Type B pancreatic cell (in vitro differentiated cells): ENCODE measurements at regions not wholly inside any gene's neighbourhood (a gene's known extent, or its start where the extent isn't known, plus 50 kb on each side); places are given as distances from the start of the nearest gene placed in this dataset.

Experiments used
- DNase-seq: peaks from one replicate; pipeline ENCODE4 v3.0.0; 2021; ENCODE audit warnings: mixed read lengths; ENCODE audit not compliant: unreplicated experiment; ENCODE audit errors: extremely low spot score
- H3K27ac Mint-ChIP-seq: 2 replicates; pipeline ENCODE4 v1.8.0; 2021; ENCODE audit warnings: mild to moderate bottlenecking, mixed read lengths
- H3K27me3 Mint-ChIP-seq: 2 replicates; pipeline ENCODE4 v1.8.0; 2021; ENCODE audit warnings: mixed read lengths
- H3K36me3 Mint-ChIP-seq: 2 replicates; pipeline ENCODE4 v1.8.0; 2021; ENCODE audit warnings: mixed read lengths
- H3K4me1 Mint-ChIP-seq: one replicate; pipeline ENCODE4 v1.8.0; 2021; ENCODE audit warnings: mixed read lengths; ENCODE audit not compliant: unreplicated experiment
- H3K4me3 Mint-ChIP-seq: 2 replicates; pipeline ENCODE4 v1.8.0; 2021; ENCODE audit warnings: mild to moderate bottlenecking, mixed read lengths
- H3K9me3 Mint-ChIP-seq: 2 replicates; pipeline ENCODE4 v1.8.0; 2021; ENCODE audit warnings: mixed read lengths
- TF ChIP-seq, protein P1 (sequence below): fragments of 200-600 bp; sonication (generic); conservative IDR thresholded peaks from 2 replicates; pipeline ENCODE4 v1.5.0; 2021; ENCODE audit warnings: antibody characterized with exemption, mild to moderate bottlenecking

DNA sequence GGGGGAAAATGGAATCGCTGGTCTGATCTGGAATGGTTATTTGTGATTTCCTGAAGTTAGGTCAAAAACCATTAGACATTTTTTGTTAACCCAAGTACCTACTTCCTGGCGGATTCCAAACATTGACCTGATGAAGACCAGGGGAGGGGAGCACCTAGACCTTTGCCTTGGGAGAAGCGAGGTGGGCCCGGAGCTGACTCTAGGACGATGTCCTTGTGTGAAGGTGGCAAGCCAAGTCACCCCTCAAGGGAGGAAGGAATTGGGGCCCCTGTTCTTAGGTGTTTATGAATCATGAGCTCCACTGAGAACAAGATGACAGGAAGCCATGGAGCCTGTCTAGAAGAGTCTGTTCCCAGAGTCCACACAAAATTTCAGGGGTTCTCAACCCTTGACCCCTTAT, 204.9 kb upstream of the FOXF1 start:
- H3K27me3 Mint-ChIP-seq, result peaks cover 68% of the 10 kb centered on the region
- peaks cover 24% of the 10 kb centered on the region for H3K4me1 Mint-ChIP-seq
- DNase-seq, result no peak
- TF ChIP-seq, protein P1, sequence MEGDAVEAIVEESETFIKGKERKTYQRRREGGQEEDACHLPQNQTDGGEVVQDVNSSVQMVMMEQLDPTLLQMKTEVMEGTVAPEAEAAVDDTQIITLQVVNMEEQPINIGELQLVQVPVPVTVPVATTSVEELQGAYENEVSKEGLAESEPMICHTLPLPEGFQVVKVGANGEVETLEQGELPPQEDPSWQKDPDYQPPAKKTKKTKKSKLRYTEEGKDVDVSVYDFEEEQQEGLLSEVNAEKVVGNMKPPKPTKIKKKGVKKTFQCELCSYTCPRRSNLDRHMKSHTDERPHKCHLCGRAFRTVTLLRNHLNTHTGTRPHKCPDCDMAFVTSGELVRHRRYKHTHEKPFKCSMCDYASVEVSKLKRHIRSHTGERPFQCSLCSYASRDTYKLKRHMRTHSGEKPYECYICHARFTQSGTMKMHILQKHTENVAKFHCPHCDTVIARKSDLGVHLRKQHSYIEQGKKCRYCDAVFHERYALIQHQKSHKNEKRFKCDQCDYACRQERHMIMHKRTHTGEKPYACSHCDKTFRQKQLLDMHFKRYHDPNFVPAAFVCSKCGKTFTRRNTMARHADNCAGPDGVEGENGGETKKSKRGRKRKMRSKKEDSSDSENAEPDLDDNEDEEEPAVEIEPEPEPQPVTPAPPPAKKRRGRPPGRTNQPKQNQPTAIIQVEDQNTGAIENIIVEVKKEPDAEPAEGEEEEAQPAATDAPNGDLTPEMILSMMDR, result no peak
- H3K4me3 Mint-ChIP-seq, result no peak overlapping the region
- H3K9me3 Mint-ChIP-seq, result peaks cover 4% of the 10 kb centered on the region
- no peak overlapping the region for H3K27ac Mint-ChIP-seq
- H3K36me3 Mint-ChIP-seq, result no peaks in the 10 kb centered on the region

DNA sequence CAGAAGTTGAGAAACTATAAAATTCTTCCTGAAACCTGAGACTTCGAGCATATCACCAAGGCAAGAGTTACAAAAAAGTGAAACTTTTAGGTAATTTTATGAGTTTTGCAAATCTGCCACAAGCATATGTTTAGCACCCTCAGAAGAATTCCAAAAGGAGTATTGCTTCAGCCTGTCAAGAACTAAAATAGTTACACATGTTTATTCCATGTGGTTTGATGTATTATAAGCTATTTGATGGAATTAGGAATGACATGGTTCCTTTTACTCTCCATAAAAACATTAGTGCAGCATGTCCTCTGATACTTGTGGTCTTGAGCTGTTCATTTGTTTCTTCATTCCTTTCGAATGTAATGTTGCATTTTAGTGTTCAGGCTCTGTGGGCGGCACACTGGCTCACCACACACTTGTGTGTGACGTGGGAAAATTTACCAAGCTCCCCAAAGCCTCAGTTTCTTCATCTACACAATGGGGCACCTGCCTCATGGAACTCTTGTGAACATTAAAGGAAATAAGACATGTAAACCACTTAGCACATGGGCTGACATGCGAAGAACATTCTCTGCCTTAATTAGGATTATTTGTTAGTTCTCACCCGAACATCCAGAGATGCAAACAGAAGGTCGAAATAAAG, 204.2 kb upstream of the FOXF1 start:
- DNase-seq, result no peak
- peaks cover 71% of the 10 kb centered on the region for H3K27me3 Mint-ChIP-seq

DNA sequence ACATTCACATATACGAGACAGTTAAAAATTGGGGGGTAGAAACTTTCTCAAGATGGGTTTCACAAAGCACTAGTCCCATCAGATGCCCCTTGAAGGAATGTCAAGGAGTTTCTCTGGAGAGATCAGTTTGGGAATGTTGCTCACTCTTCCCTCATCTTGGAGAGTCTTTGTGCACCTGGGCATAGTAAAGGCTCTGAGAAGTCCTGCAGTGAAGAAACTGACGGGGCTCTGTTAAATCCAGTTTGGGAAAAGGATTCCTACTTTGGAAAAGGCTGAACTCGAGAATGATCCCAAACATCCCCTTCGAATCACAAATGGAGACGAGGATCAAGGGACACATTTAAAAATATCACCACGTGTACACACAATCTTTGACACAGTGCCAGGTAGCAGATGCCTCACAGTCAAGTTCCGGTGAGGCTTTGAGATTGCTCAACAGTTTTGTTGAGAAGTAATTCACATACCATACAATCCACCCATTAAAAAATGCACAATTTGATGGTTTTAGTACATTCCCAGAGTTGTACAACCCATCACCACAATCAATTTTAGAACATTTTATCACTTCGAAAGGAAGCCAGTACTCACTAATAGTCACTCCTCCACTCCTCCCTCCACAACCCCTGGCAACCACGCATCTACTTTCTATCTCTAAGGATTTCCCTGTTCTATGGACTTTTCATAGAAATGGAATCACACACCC, 203.4 kb upstream of the FOXF1 start:
- no peaks in the 10 kb centered on the region for H3K36me3 Mint-ChIP-seq
- H3K9me3 Mint-ChIP-seq, result peaks cover 4% of the 10 kb centered on the region
- TF ChIP-seq, protein P1, result no peak
- H3K27me3 Mint-ChIP-seq, result peaks cover 71% of the 10 kb centered on the region
- no peak for DNase-seq
- H3K4me3 Mint-ChIP-seq, result no peak overlapping the region
- peaks cover 14% of the 10 kb centered on the region for H3K4me1 Mint-ChIP-seq
- H3K27ac Mint-ChIP-seq, result no peak overlapping the region

More for the DNA sequence above, 204.2 kb upstream of the FOXF1 start:
- TF ChIP-seq, protein P1, result no peak
- no peak overlapping the region for H3K27ac Mint-ChIP-seq
- peaks cover 21% of the 10 kb centered on the region for H3K4me1 Mint-ChIP-seq
- no peaks in the 10 kb centered on the region for H3K36me3 Mint-ChIP-seq
- peaks cover 4% of the 10 kb centered on the region for H3K9me3 Mint-ChIP-seq
- H3K4me3 Mint-ChIP-seq, result no peak overlapping the region

DNA sequence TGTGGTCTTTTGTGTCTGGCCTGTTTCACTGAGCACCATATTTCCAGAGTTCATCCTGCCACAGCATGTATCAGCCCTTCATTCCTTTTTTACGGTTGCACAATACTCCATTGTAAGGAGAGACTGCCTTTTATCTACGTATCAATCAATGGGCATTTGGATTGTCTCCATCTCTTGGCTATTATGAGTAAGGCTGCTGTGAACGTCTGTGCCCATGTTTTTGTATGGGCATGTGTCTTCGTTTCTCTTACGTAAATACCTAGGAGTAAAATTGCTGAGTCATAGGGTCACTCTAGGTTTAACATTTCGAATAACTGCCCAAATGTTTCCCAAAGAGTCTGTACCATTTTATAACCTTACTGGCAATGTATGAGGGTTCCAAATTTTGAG, 202.8 kb upstream of the FOXF1 start:
- H3K36me3 Mint-ChIP-seq, result no peaks in the 10 kb centered on the region
- H3K4me3 Mint-ChIP-seq, result no peak overlapping the region
- H3K4me1 Mint-ChIP-seq, result peaks cover 9% of the 10 kb centered on the region
- no peak for DNase-seq
- no peak overlapping the region for H3K27ac Mint-ChIP-seq
- TF ChIP-seq, protein P1, result no peak
- peaks cover 4% of the 10 kb centered on the region for H3K9me3 Mint-ChIP-seq
- peaks cover 71% of the 10 kb centered on the region for H3K27me3 Mint-ChIP-seq

DNA sequence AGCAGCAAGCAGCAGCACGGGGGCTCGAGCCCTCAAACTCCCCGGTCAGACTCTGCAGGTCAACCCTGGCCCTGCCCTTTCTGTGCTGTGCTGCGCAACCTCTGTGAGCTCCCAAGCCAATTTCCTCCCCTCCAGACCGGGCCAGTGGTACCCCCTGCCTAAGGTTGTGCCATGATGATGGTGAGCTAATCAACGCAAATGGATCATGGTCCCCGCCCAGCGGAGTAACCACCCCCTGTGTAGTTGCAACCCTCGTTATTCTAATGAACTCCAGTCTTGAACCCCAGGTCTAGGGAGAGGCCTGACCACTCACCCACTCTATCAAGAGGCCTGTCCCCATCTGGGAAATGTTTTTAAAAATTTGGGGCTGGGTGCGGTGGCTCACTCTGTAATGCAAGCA, 201.8 kb upstream of the FOXF1 start:
- Mint-ChIP-seq H3K27ac (no peak overlapping the region), H3K4me3 (no peak overlapping the region), H3K4me1 (peaks cover 10% of the 10 kb centered on the region), H3K9me3 (peaks cover 4% of the 10 kb centered on the region), H3K36me3 (no peaks in the 10 kb centered on the region), H3K27me3 (peaks cover 77% of the 10 kb centered on the region)
- no peak for DNase-seq
- TF ChIP-seq, protein P1, result no peak
